Activated effector memory CD4-positive, alpha-beta T cell treated with anti-CD3 and anti-CD28 coated beads, Interleukin-2, amount 50 U/mL, for 16 hours (primary cell): ENCODE measurements at regions not wholly inside any gene's neighbourhood (a gene's known extent, or its start where the extent isn't known, plus 50 kb on each side); places are given as distances from the start of the nearest gene placed in this dataset.

Experiments
- DNase-seq: peaks from one replicate; pipeline ENCODE4 v3.0.0-alpha.2; 2020

DNA sequence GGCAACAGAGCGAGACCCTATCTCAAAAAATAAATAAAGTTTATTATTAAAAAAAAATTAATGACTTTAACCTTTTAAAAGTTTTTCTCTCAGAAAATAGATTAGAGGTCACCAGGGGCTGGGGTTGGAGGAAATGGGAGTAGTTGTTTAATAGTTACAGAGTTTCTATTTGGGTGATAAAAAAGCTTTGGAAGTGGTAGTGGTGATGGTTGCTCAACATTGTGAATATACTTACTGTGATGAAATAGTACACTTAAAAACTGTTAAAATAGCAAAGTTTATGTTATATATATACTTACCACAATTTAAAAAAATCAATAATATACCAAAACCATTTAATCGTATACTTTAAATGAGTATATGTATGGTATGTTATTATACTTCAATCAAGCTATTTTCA is 59.6 kb downstream of the ARL6IP4 start:
- DNase-seq, result no peak

DNA sequence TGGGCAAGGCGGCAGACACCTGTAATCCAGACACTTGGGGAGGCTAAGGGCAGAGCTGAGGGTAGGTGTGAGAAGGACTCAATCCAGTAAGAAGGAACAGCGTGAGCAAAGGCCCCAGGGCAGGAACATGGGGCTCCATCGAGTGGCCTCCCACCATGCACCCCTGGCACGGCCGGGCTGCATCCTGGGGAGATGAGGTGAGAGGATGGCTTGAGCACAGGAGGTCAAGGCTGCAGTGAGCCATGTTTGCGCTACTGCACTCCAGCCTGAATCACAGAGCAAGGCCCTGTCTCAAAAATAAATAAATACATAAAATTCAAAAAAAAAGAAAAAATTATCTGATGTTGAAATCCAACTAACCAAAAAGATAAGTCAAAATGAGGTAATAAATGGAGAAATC is 58.5 kb downstream of the ARL6IP4 start:
- no peak for DNase-seq

DNA sequence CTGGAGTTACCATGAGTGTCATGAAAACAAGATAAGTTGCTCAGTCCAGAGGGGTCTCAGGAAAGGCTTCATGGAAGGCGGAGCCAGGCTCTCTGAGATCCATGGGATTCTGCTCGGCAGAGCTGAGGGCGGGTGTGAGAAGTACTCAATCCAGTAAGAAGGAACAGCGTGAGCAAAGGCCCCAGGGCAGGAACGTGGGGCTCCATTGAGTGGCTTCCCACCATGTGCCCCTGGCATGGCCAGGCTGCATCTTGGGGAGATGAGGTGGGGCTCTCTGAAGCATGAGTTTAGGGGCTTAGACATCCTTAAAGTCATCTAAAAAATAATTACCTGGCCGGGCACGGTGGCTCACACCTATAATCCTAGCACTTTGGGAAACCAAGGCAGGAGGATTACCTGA is 58.0 kb downstream of the ARL6IP4 start:
- DNase-seq, result no peak

DNA sequence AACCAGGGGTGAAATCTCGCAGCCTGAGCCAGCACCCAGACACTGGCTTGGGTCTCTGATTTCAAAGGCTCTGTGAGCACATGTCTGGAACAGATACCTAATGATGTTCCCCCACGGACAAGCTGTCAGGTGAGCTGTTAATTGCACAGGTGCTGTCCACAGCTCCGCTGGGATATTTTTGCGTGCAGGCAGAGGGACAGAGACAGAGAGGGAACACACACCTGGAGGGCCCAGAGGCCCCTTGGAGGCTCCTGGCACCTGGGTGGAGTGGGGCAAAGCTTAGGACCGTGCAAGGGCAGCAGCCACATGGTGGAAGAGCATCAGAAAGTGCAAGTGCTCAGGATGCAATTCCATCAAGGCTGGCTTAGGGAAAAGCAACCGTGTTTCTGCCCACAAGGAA is 57.3 kb downstream of the ARL6IP4 start:
- no peak for DNase-seq

DNA sequence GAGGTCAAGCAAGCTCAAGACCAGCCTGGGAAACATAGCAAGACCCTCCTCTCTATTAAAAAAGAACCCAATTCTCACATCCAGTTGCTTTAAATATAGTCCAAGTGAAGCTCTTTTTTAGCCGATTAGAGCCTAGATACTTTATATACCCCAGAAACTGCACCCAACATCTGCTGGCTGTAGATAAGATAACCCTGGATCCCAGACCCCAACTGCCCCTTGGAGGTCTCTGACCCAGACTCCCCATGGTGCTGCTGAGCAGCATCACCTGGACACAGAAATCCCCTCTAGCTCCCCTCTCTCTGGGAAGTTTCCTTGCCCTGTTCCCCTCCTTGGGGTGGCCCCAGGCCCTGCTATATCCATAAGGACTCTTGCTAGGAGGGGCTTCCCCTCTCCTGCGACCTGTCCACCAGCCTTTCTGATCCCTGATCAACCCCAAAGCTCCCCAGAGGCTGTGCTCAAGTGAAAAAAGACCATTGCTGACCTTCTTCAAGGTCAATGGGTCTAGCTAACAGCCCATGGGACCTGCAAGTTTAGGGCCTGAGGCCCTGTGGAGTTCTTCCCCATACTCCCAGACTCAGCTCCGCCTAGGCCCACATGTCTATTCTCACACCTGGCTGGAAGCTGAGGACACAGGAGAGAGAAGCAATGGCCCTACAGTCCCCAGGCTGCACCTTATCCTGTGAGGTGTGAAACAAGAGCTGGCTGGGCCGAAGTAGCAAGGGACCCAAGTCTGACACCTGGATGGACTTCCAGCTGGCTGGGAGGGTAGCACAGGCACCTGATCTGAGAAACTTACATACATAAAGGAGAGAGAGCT is 56.2 kb downstream of the ARL6IP4 start:
- no peak for DNase-seq

DNA sequence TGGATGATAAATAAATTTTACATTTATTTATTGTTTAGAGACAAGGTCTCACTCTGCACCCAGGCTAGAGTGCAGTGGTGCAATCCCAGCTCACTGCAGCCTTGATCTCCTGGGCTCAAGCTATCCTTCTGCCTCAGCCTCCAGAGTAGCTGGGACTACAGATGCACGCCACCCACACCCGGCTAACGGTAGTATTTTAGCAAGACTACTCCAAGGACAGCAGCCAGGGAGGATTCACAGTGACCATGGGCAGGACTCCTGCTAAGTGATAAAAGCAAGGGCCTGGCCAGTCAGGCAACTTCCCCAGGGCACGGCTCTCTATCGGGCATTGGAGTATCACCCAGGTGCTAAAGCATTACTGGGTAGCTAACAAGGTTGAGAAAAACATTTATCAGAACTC is 55.4 kb downstream of the ARL6IP4 start:
- no peak for DNase-seq

DNA sequence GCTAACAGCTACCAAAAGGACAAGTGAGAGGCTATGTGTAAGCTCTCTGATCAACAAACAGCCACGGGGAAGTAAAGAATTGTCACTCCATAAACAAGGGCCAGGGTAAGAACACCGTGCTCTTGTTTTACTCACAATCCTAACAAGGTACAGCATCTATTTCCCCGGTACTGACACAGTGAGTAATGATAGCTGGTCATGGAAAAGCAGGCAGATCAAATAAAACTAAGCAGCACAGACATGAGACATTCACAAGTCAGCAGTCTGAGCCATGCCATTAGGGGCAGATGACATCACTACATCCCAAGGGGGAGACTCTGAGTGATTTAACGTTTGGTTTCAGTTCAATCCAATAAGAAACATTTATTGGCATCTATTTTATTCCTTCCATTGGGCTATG is 54.4 kb downstream of the ARL6IP4 start:
- DNase-seq, result no peak

GRCh38 chr12:123034022-123034541 is 53.6 kb downstream of the ARL6IP4 start:
- no peak for DNase-seq

DNA sequence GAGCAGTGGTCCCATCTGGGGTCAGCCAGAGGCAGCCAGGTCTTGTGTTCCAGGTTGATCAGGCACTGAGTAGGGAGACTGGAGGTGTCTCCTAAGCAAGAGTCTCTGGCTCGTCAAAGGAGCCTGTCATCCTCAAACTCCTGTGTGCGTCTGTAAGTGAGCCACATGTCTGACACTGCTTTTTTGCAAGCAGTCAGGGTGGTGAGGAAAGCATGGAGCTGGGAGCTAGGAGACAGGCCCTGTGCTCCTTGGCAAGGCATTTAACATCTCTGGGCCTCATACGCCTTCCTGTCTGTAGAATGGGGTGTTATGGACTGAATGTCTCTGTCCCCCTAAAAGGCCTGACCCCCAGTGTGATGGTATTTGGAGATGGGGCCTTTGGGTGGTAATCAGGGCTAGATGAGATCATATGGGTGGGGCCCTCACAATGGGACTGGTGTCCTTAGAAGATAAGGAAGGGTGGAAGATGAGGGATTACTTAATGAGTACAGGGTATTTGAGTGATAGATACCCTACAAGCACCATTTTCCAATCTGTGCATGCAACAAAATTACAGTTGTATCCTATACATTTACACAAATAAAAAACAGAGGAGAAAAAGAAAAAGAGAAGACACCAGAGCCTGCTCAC is 53.0 kb downstream of the ARL6IP4 start:
- no peak for DNase-seq

- DNase-seq, result no peak
Observed at GRCh38 chr12:123032736-123033391, 52.4 kb downstream of the ARL6IP4 start.
